ENCODE measurements at regions not wholly inside any gene's neighbourhood (a gene's known extent, or its start where the extent isn't known, plus 50 kb on each side); places are given as distances from the start of the nearest gene placed in this dataset.

- DNase-seq (ENCODE audit: low read depth), result no peak
- no peak for TF ChIP-seq CTCF (conservative IDR thresholded peaks at IDR 0.05; ENCODE audit: low read depth, low read length)
- no peak overlapping the region for H3K4me3 ChIP-seq (ENCODE audit: low read depth, low read length)
Observed at GRCh38 chr2:175698061-175698460, 304.0 kb downstream of the LNPK start.

GRCh38 chr2:175690113-175690837 lies 311.8 kb downstream of the LNPK start:
- H3K4me3 ChIP-seq (ENCODE audit: low read depth, low read length), result no peak overlapping the region
- TF ChIP-seq CTCF (conservative IDR thresholded peaks at IDR 0.05; ENCODE audit: low read depth, low read length), result peak; percentile 73
- peak; percentile 85 for DNase-seq (ENCODE audit: low read depth)

GRCh38 chr2:175688243-175688642 lies 313.8 kb downstream of the LNPK start:
- DNase-seq (ENCODE audit: low read depth), result no peak
- no peak for TF ChIP-seq CTCF (conservative IDR thresholded peaks at IDR 0.05; ENCODE audit: low read depth, low read length)
- H3K4me3 ChIP-seq (ENCODE audit: low read depth, low read length), result no peak overlapping the region

- no peak for DNase-seq (ENCODE audit: low read depth)
- TF ChIP-seq CTCF (conservative IDR thresholded peaks at IDR 0.05; ENCODE audit: low read depth, low read length), result no peak
- H3K4me3 ChIP-seq (ENCODE audit: low read depth, low read length), result no peak overlapping the region
Observed at GRCh38 chr2:175687465-175687864, 314.6 kb downstream of the LNPK start.

- DNase-seq (ENCODE audit: low read depth), result no peak
Observed at GRCh38 chr2:175686002-175686401, 316.1 kb downstream of the LNPK start.

GRCh38 chr2:175684466-175684865 lies 317.6 kb downstream of the LNPK start:
- no peak for TF ChIP-seq CTCF (conservative IDR thresholded peaks at IDR 0.05; ENCODE audit: low read depth, low read length)

More at GRCh38 chr2:175686002-175686401, 316.1 kb downstream of the LNPK start:
- no peak overlapping the region for H3K4me3 ChIP-seq (ENCODE audit: low read depth, low read length)
- no peak for TF ChIP-seq CTCF (conservative IDR thresholded peaks at IDR 0.05; ENCODE audit: low read depth, low read length)

GRCh38 chr2:175679728-175680127 lies 322.3 kb downstream of the LNPK start:
- H3K4me3 ChIP-seq (ENCODE audit: low read depth, low read length), result no peak overlapping the region
- no peak for DNase-seq (ENCODE audit: low read depth)
- TF ChIP-seq CTCF (conservative IDR thresholded peaks at IDR 0.05; ENCODE audit: low read depth, low read length), result no peak

More at GRCh38 chr2:175684466-175684865, 317.6 kb downstream of the LNPK start:
- no peak overlapping the region for H3K4me3 ChIP-seq (ENCODE audit: low read depth, low read length)
- no peak for DNase-seq (ENCODE audit: low read depth)
